ENCODE measurements at regions not wholly inside any gene's neighbourhood (a gene's known extent, or its start where the extent isn't known, plus 50 kb on each side); places are given as distances from the start of the nearest gene placed in this dataset.

GRCh38 chrX:124736553-124737270, 390.3 kb downstream of the SH2D1A start:
- H4K8ac ChIP-seq (replicated peaks; ENCODE audit: insufficient read length, low read depth, low read length) = no peak overlapping the region
- H3K4ac ChIP-seq (ENCODE audit: low read depth, low read length) = no peak overlapping the region
- no peak overlapping the region for H3K18ac ChIP-seq (ENCODE audit: insufficient read length, low read depth, low read length)
- peak overlapping the region; percentile 40 to 63 for H3K4me3 Mint-ChIP-seq
- TF ChIP-seq, protein P1, sequence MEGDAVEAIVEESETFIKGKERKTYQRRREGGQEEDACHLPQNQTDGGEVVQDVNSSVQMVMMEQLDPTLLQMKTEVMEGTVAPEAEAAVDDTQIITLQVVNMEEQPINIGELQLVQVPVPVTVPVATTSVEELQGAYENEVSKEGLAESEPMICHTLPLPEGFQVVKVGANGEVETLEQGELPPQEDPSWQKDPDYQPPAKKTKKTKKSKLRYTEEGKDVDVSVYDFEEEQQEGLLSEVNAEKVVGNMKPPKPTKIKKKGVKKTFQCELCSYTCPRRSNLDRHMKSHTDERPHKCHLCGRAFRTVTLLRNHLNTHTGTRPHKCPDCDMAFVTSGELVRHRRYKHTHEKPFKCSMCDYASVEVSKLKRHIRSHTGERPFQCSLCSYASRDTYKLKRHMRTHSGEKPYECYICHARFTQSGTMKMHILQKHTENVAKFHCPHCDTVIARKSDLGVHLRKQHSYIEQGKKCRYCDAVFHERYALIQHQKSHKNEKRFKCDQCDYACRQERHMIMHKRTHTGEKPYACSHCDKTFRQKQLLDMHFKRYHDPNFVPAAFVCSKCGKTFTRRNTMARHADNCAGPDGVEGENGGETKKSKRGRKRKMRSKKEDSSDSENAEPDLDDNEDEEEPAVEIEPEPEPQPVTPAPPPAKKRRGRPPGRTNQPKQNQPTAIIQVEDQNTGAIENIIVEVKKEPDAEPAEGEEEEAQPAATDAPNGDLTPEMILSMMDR (conservative IDR thresholded peaks at IDR 0.05) = no peak
- no peaks in the 10 kb centered on the region for H3K79me2 ChIP-seq (ENCODE audit: insufficient read depth, low read length)
- no peak overlapping the region for H2AK5ac ChIP-seq (ENCODE audit: insufficient read length, low read length)
- no CpG with 5 or more reads among the region's 9 CpGs for WGBS (ENCODE audit: extremely low coverage, insufficient read length, low lambda C conversion rate)
- no peak overlapping the region for H2BK15ac ChIP-seq (ENCODE audit: low read depth, low read length)
- no peak overlapping the region for H3K56ac ChIP-seq (ENCODE audit: insufficient read length, low read depth, low read length)
- H3K4me2 ChIP-seq (ENCODE audit: insufficient read depth, insufficient read length, low read length) = peak overlapping the region; percentile 39
- no peak overlapping the region for H4K91ac ChIP-seq (ENCODE audit: insufficient read length, low read depth, low read length)
- peak overlapping the region; percentile 83 for H3K27ac ChIP-seq (ENCODE audit: insufficient read length, low read depth, low read length)
- no peak overlapping the region for H2AFZ ChIP-seq (ENCODE audit: low read length)
- no peak overlapping the region for H2BK120ac ChIP-seq (ENCODE audit: low read depth, low read length, poor library complexity, severe bottlenecking)
- H3K27ac Mint-ChIP-seq = peak overlapping the region; percentile 82 to 96 (median 85); a peak in 6 of 7 replicates
- H3K36me3 Mint-ChIP-seq (ENCODE audit: insufficient read depth in 1 of 3, low read depth in 3 of 3) = no peaks in the 10 kb centered on the region; a peak in 3 of 7 replicates
- no peaks in the 10 kb centered on the region for H4K20me1 ChIP-seq (ENCODE audit: control insufficient read depth, insufficient read depth, insufficient read length)
- no peak overlapping the region for H4K5ac ChIP-seq (ENCODE audit: insufficient read length, low read depth, low read length)
- H3K27me3 Mint-ChIP-seq (ENCODE audit: low read depth) = no peaks in the 10 kb centered on the region
- H3T11ph ChIP-seq (ENCODE audit: low read length) = no peak overlapping the region
- H3K79me1 ChIP-seq (ENCODE audit: insufficient read depth, low read depth, low read length, poor library complexity, severe bottlenecking) = no peaks in the 10 kb centered on the region
- H2BK5ac ChIP-seq (ENCODE audit: insufficient read length, low read length) = no peak overlapping the region
- peaks cover 0 to 2% of the 10 kb centered on the region in 2 experiments; a peak in 2 of 5 replicates for H3K9me3 Mint-ChIP-seq
- no peaks in the 10 kb centered on the region for H3K27me3 ChIP-seq (ENCODE audit: insufficient read depth, low read length)
- no peak overlapping the region for H2BK20ac ChIP-seq (ENCODE audit: low read depth, low read length, poor library complexity, severe bottlenecking)
- peaks cover 60 to 62% of the 10 kb centered on the region in 2 experiments for H3K4me1 Mint-ChIP-seq
- peaks cover 2% of the 10 kb centered on the region; the same call in 1 of the 2 replicates for H3K4me1 ChIP-seq (ENCODE audit: insufficient read depth, low read length)
- H3K9me3 ChIP-seq (ENCODE audit: control insufficient read depth, low read depth, low read length) = no peaks in the 10 kb centered on the region
- no peak overlapping the region for H3K14ac ChIP-seq (ENCODE audit: insufficient read depth, low read length)
- no peak overlapping the region for H3K23ac ChIP-seq (ENCODE audit: insufficient read length, low read depth, low read length)
- H3K23me2 ChIP-seq (ENCODE audit: insufficient read length, low read depth, low read length, poor library complexity, severe bottlenecking) = no peaks in the 10 kb centered on the region
- H3K9ac ChIP-seq (ENCODE audit: extremely low read depth, insufficient read length, low read length) = no peak overlapping the region
- no peak overlapping the region for H2BK12ac ChIP-seq (ENCODE audit: insufficient read length, low read depth, low read length)
- DNase-seq = peak; percentile 92
